IMR-90 (cell line): ENCODE measurements at regions not wholly inside any gene's neighbourhood (a gene's known extent, or its start where the extent isn't known, plus 50 kb on each side); places are given as distances from the start of the nearest gene placed in this dataset.

Source experiments
- ATAC-seq: fragments of 200-7000 bp; cut with Tn5 transposase; 2 replicates; pipeline ENCODE4 v1.9.1; 2020; ENCODE audit warnings: low read depth, mild to moderate bottlenecking, moderate library complexity
- BruUV-seq: library from RNA; stranded (reverse); fragments of 400-500 nt; replicated peaks from 2 replicates; lab custom pipeline; 2021; lab: Mats Ljungman, UMichigan
- CTCF ChIA-PET: fragments of 300-600 bp; formaldehyde crosslinking; extraction: SDS; loops from one replicate; lab custom pipeline; 2021; ENCODE audit warnings: antibody characterized with exemption; lab: Yijun Ruan, JAX
- POLR2A ChIA-PET: fragments of 300-600 bp; sonication (Branson Sonifier 250); formaldehyde crosslinking; loops from one replicate; lab custom pipeline; 2022; ENCODE audit warnings: antibody characterized with exemption; ENCODE audit not compliant: unreplicated experiment; lab: Charles Lee
- DNase-seq: peaks from one replicate; pipeline ENCODE4 v3.0.0; 2013
- H2AFZ ChIP-seq: replicated peaks from 2 replicates; pipeline ENCODE3; 2013; ENCODE audit warnings: low read length, mild to moderate bottlenecking; ENCODE audit not compliant: poor library complexity
- H2AK5ac ChIP-seq: 2 replicates; pipeline ENCODE4 v1.6.1; 2013; ENCODE audit warnings: low read depth, low read length, inconsistent platforms
- H2AK9ac ChIP-seq: replicated peaks from 2 replicates; pipeline ENCODE3; 2013; ENCODE audit warnings: mild to moderate bottlenecking, low read depth, low read length, moderate library complexity; ENCODE audit not compliant: poor library complexity
- H2BK120ac ChIP-seq: 2 replicates; pipeline ENCODE4 v1.6.1; 2013; ENCODE audit warnings: low read depth, low read length, inconsistent platforms
- H2BK15ac ChIP-seq: 3 replicates; pipeline ENCODE4 v1.6.1; 2013; ENCODE audit warnings: low read depth, low read length, inconsistent platforms
- H2BK20ac ChIP-seq: 2 replicates; pipeline ENCODE4 v1.6.1; 2013; ENCODE audit warnings: low read depth, mild to moderate bottlenecking, inconsistent platforms, low read length, moderate library complexity
- H2BK5ac ChIP-seq: 2 replicates; pipeline ENCODE4 v1.6.1; 2013; ENCODE audit warnings: mild to moderate bottlenecking, low read depth, low read length, inconsistent platforms; ENCODE audit not compliant: poor library complexity, severe bottlenecking
- H3K14ac ChIP-seq: replicated peaks from 2 replicates; pipeline ENCODE4 v1.6.1; 2013; ENCODE audit warnings: low read depth, low read length, inconsistent platforms
- H3K18ac ChIP-seq: 2 replicates; pipeline ENCODE4 v1.6.1; 2013; ENCODE audit warnings: low read depth, low read length, control low read depth
- H3K23ac ChIP-seq: 2 replicates; pipeline ENCODE4 v1.6.1; 2013; ENCODE audit warnings: low read depth, low read length, inconsistent platforms
- H3K27ac ChIP-seq: 2 replicates; pipeline ENCODE4 v1.5.1; 2013; ENCODE audit warnings: mild to moderate bottlenecking, control low read depth, low read length; ENCODE audit not compliant: insufficient read depth
- H3K27me3 ChIP-seq: 2 replicates; pipeline ENCODE4 v1.6.1; 2013; ENCODE audit warnings: low read length; ENCODE audit not compliant: control insufficient read depth, insufficient read depth
- H3K36me3 ChIP-seq: 2 replicates; pipeline ENCODE4 v1.6.1; 2013; ENCODE audit warnings: low read length, mixed read lengths; ENCODE audit not compliant: control insufficient read depth, insufficient read depth
- H3K4ac ChIP-seq: 2 replicates; pipeline ENCODE4 v1.6.1; 2013; ENCODE audit warnings: low read depth, low read length, inconsistent platforms
- H3K4me1 ChIP-seq: 2 replicates; pipeline ENCODE4 v1.6.1; 2013; ENCODE audit warnings: low read length, mixed read lengths; ENCODE audit not compliant: control insufficient read depth, insufficient read depth
- H3K4me2 ChIP-seq: 2 replicates; pipeline ENCODE4 v1.6.1; 2013; ENCODE audit warnings: low read depth, mild to moderate bottlenecking, control low read depth, low read length, moderate library complexity
- H3K4me3 ChIP-seq: 2 replicates; pipeline ENCODE4 v1.5.1; 2013; ENCODE audit warnings: low read depth, mild to moderate bottlenecking, control low read depth, low read length, moderate library complexity; ENCODE audit not compliant: insufficient read depth
- H3K56ac ChIP-seq: 2 replicates; pipeline ENCODE4 v1.6.1; 2013; ENCODE audit warnings: low read length, inconsistent platforms; ENCODE audit not compliant: insufficient read depth; ENCODE audit errors: extremely low read depth
- H3K79me1 ChIP-seq, 2 experiments: 2 replicates each; pipeline ENCODE4 v1.6.1; 2013; ENCODE audit warnings: low read length in 2 of 2, inconsistent platforms in 1 of 2, low read depth in 1 of 2
- H3K9ac ChIP-seq: 2 replicates; pipeline ENCODE4 v1.6.1; 2013; ENCODE audit warnings: low read depth, low read length, control low read depth
- H3K9me1 ChIP-seq: 2 replicates; pipeline ENCODE4 v1.6.1; 2013; ENCODE audit warnings: low read length, inconsistent platforms; ENCODE audit not compliant: insufficient read depth
- H3K9me3 ChIP-seq: 2 replicates; pipeline ENCODE4 v1.6.1; 2013; ENCODE audit warnings: low read length; ENCODE audit not compliant: control insufficient read depth, insufficient read depth
- H4K20me1 ChIP-seq: 2 replicates; pipeline ENCODE4 v1.6.1; 2013; ENCODE audit warnings: low read length, inconsistent platforms; ENCODE audit not compliant: insufficient read depth
- H4K5ac ChIP-seq: 2 replicates; pipeline ENCODE4 v1.6.1; 2013; ENCODE audit warnings: mild to moderate bottlenecking, low read depth, low read length, control low read depth
- H4K8ac ChIP-seq, 2 experiments: 2 replicates each; pipeline ENCODE4 v1.6.1; 2013; ENCODE audit warnings: low read depth in 2 of 2, low read length in 2 of 2, control low read depth in 1 of 2, inconsistent platforms in 1 of 2
- H4K91ac ChIP-seq: 2 replicates; pipeline ENCODE4 v1.6.1; 2013; ENCODE audit warnings: low read depth, low read length, inconsistent platforms; ENCODE audit not compliant: insufficient read depth
- BHLHE40 ChIP-seq: fragments of 150-350 bp; IDR thresholded peaks from 2 replicates; pipeline ENCODE4 v1.6.1; 2016; ENCODE audit warnings: mild to moderate bottlenecking, low read depth, low read length
- CEBPB ChIP-seq: IDR thresholded peaks from 2 replicates; pipeline ENCODE4 v1.6.1; 2012; ENCODE audit warnings: low read depth, low read length, improper control_type of control experiment
- CHD1 ChIP-seq: IDR thresholded peaks from 2 replicates; pipeline ENCODE4 v1.6.1; 2012; ENCODE audit warnings: low read depth, low read length, improper control_type of control experiment
- CTCF ChIP-seq: conservative IDR thresholded peaks from 2 replicates; pipeline ENCODE4 v1.5.1; 2012; ENCODE audit warnings: mild to moderate bottlenecking, low read depth, low read length, improper control_type of control experiment
- ELK1 ChIP-seq: fragments of 150-350 bp; IDR thresholded peaks from 2 replicates; pipeline ENCODE4 v1.6.1; 2016; ENCODE audit warnings: low read depth, mild to moderate bottlenecking, low read length, moderate library complexity, borderline replicate concordance
- FOS ChIP-seq: fragments of 150-350 bp; IDR thresholded peaks from 2 replicates; pipeline ENCODE4 v1.6.1; 2016; ENCODE audit warnings: low read depth, low read length
- MAFK ChIP-seq: IDR thresholded peaks from 2 replicates; pipeline ENCODE4 v1.6.1; 2012; ENCODE audit warnings: low read depth, low read length, improper control_type of control experiment
- MAZ ChIP-seq: IDR thresholded peaks from 2 replicates; pipeline ENCODE4 v1.6.1; 2012; ENCODE audit warnings: low read depth, mild to moderate bottlenecking, low read length, improper control_type of control experiment, moderate library complexity, borderline replicate concordance
- MXI1 ChIP-seq: IDR thresholded peaks from 2 replicates; pipeline ENCODE4 v1.6.1; 2012; ENCODE audit warnings: low read depth, mild to moderate bottlenecking, low read length, moderate library complexity, borderline replicate concordance
- NFE2L2 ChIP-seq: fragments of 150-350 bp; IDR thresholded peaks from 2 replicates; pipeline ENCODE4 v1.6.1; 2016; ENCODE audit warnings: low read depth, mild to moderate bottlenecking, low read length
- POLR2A ChIP-seq: IDR thresholded peaks from 2 replicates; pipeline ENCODE4 v1.6.1; 2012; ENCODE audit warnings: mild to moderate bottlenecking, low read depth, low read length
- RAD21 ChIP-seq: IDR thresholded peaks from 2 replicates; pipeline ENCODE4 v1.6.1; 2012; ENCODE audit warnings: low read length, improper control_type of control experiment
- RCOR1 ChIP-seq: IDR thresholded peaks from 2 replicates; pipeline ENCODE4 v1.6.1; 2012; ENCODE audit warnings: mild to moderate bottlenecking, low read length, improper control_type of control experiment; ENCODE audit not compliant: insufficient replicate concordance
- RFX5 ChIP-seq: IDR thresholded peaks from 2 replicates; pipeline ENCODE4 v1.8.0; 2012; ENCODE audit warnings: low read depth, mild to moderate bottlenecking, low read length, moderate library complexity
- SMC3 ChIP-seq: fragments of 150-350 bp; IDR thresholded peaks from 2 replicates; pipeline ENCODE4 v1.6.1; 2016; ENCODE audit warnings: low read depth, mild to moderate bottlenecking, antibody characterized with exemption, low read length, moderate library complexity
- USF2 ChIP-seq: fragments of 150-350 bp; IDR thresholded peaks from 2 replicates; pipeline ENCODE4 v1.6.1; 2017; ENCODE audit warnings: mild to moderate bottlenecking, antibody characterized with exemption, low read length, low read depth
- dilution Hi-C: fragments of 300-500 bp; cut with HindIII; formaldehyde crosslinking; loops from one replicate; pipeline ENCODE4 v1.14.3; 2018; ENCODE audit warnings: low sequenced_read_pairs; ENCODE audit not compliant: unreplicated experiment
- in situ Hi-C: fragments of 300-500 bp; cut with MboI; formaldehyde crosslinking; loops from 3 replicates; pipeline ENCODE4 v1.14.3; 2019; ENCODE audit warnings: low sequenced_read_pairs, inconsistent platforms, mixed read lengths
- intact Hi-C: fragments of 100-400 bp; cut with micrococcal nuclease; formaldehyde crosslinking; loops from 2 replicates; pipeline ENCODE4 v1.10.0; 2022

- Histone ChIP-seq H2BK120ac (no peak overlapping the region), H4K5ac (no peak overlapping the region), H3K4ac (no peak overlapping the region), H3K4me3 (no peak overlapping the region), H3K9me1 (no peaks in the 10 kb centered on the region), H3K18ac (no peak overlapping the region), H2BK15ac (no peak overlapping the region), H3K9me3 (no peaks in the 10 kb centered on the region), H3K79me1 (no peaks in the 10 kb centered on the region), H3K9ac (no peak overlapping the region), H4K20me1 (no peaks in the 10 kb centered on the region), H3K4me2 (no peak overlapping the region), H3K4me1 (no peaks in the 10 kb centered on the region), H2BK5ac (no peak overlapping the region), H2AFZ (no peak overlapping the region), H3K14ac (no peak overlapping the region), H3K23ac (no peak overlapping the region), H3K36me3 (no peaks in the 10 kb centered on the region), H4K8ac (no peak overlapping the region), H3K56ac (no peak overlapping the region), H3K27ac (no peak overlapping the region), H3K27me3 (no peaks in the 10 kb centered on the region), H4K91ac (no peak overlapping the region), H2AK9ac (no peak overlapping the region), H2BK20ac (no peak overlapping the region), H2AK5ac (no peak overlapping the region)
- ChIA-PET CTCF (no interaction called here), POLR2A (no interaction called here)
- ATAC-seq: no peak
- in situ Hi-C loops (no loop called here), intact Hi-C loops (no loop called here), dilution Hi-C loops (no loop called here)
- TF ChIP-seq RCOR1 (no peak), RAD21 (no peak), FOS (no peak), MAZ (no peak), NFE2L2 (no peak), SMC3 (no peak), CHD1 (no peak), CTCF (no peak), POLR2A (no peak), MAFK (no peak), BHLHE40 (no peak), RFX5 (no peak), MXI1 (no peak), CEBPB (no peak), ELK1 (no peak), USF2 (no peak)
- BruUV-seq: no TSS peak
- DNase-seq: no peak
Measured at GRCh38 chr4:81963763-81964020, 410.1 kb downstream of the HNRNPD start.
